ENCODE measurements at regions not wholly inside any gene's neighbourhood (a gene's known extent, or its start where the extent isn't known, plus 50 kb on each side); places are given as distances from the start of the nearest gene placed in this dataset.

GRCh38 chr6:45808917-45809316 lies 206.7 kb downstream of the CLIC5 start:
- H3K27me3 ChIP-seq (ENCODE audit: control insufficient read depth, insufficient read depth, low read length) = no peaks in the 10 kb centered on the region

GRCh38 chr6:45808042-45808645 lies 207.5 kb downstream of the CLIC5 start:
- ATAC-seq (no peak), DNase-seq (no peak)
- Mint-ChIP-seq H3K36me3 (no peaks in the 10 kb centered on the region), H3K4me1 (peaks cover 0 to 5% of the 10 kb centered on the region in 2 donors), H3K9me3 (no peaks in the 10 kb centered on the region), H3K27me3 (ENCODE audit: low read depth in 2 of 2) (peaks cover 7 to 38% of the 10 kb centered on the region in 2 donors), H3K27ac (no peak overlapping the region), H3K4me3 (no peak overlapping the region)
- no peaks in the 10 kb centered on the region for H3K9me3 ChIP-seq (ENCODE audit: control insufficient read depth, insufficient read depth, low read length)
- H3K4me1 ChIP-seq (ENCODE audit: control insufficient read depth, insufficient read depth, low read length) = no peaks in the 10 kb centered on the region
- 89% methylated on average over 7 of the region's 7 CpGs for WGBS (ENCODE audit: insufficient coverage)
- intact Hi-C loops (cut with micrococcal nuclease) = no loop called here
- no peak overlapping the region for H3K27ac ChIP-seq (ENCODE audit: low read length)
- no peaks in the 10 kb centered on the region for H3K27me3 ChIP-seq (ENCODE audit: control insufficient read depth, insufficient read depth, low read length)
- no peak overlapping the region for H3K4me3 ChIP-seq (ENCODE audit: low read length)
- TF ChIP-seq CTCF (IDR thresholded peaks at IDR 0.05) = no peak
- no peaks in the 10 kb centered on the region for H3K36me3 ChIP-seq (ENCODE audit: control insufficient read depth, insufficient read depth, low read length)

More at GRCh38 chr6:45808917-45809316, 206.7 kb downstream of the CLIC5 start:
- H3K4me1 ChIP-seq (ENCODE audit: control insufficient read depth, insufficient read depth, low read length) = no peaks in the 10 kb centered on the region
- no peak overlapping the region for H3K27ac ChIP-seq (ENCODE audit: low read length)
- H3K4me3 ChIP-seq (ENCODE audit: low read length) = no peak overlapping the region
- H3K36me3 ChIP-seq (ENCODE audit: control insufficient read depth, insufficient read depth, low read length) = no peaks in the 10 kb centered on the region
- WGBS (ENCODE audit: insufficient coverage) = 0% methylated on average over 1 of the region's 1 CpG
- Mint-ChIP-seq H3K27ac (no peak overlapping the region), H3K27me3 (ENCODE audit: low read depth in 2 of 2) (peaks cover 14 to 44% of the 10 kb centered on the region in 2 donors), H3K9me3 (no peaks in the 10 kb centered on the region), H3K36me3 (no peaks in the 10 kb centered on the region), H3K4me1 (peaks cover 0 to 5% of the 10 kb centered on the region in 2 donors), H3K4me3 (no peak overlapping the region)
- DNase-seq = no peak
- TF ChIP-seq CTCF (IDR thresholded peaks at IDR 0.05) = no peak
- peak in 1 of 3 donors; percentile 56 for ATAC-seq
- intact Hi-C loops (cut with micrococcal nuclease) = no loop called here
- H3K9me3 ChIP-seq (ENCODE audit: control insufficient read depth, insufficient read depth, low read length) = no peaks in the 10 kb centered on the region

- ATAC-seq = no peak
- no peak for DNase-seq
- peaks cover 3 to 31% of the 10 kb centered on the region in 2 donors for H3K27me3 Mint-ChIP-seq (ENCODE audit: low read depth in 2 of 2)
- H3K4me1 Mint-ChIP-seq = peaks cover 0 to 5% of the 10 kb centered on the region in 2 donors
- H3K27ac Mint-ChIP-seq = no peak overlapping the region
- H3K9me3 Mint-ChIP-seq = no peaks in the 10 kb centered on the region
- Histone ChIP-seq H3K27me3 (ENCODE audit: control insufficient read depth, insufficient read depth, low read length) (no peaks in the 10 kb centered on the region), H3K36me3 (ENCODE audit: control insufficient read depth, insufficient read depth, low read length) (no peaks in the 10 kb centered on the region), H3K4me3 (ENCODE audit: low read length) (no peak overlapping the region), H3K9me3 (ENCODE audit: control insufficient read depth, insufficient read depth, low read length) (no peaks in the 10 kb centered on the region), H3K4me1 (ENCODE audit: control insufficient read depth, insufficient read depth, low read length) (no peaks in the 10 kb centered on the region), H3K27ac (ENCODE audit: low read length) (no peak overlapping the region)
- no peak overlapping the region for H3K4me3 Mint-ChIP-seq
- intact Hi-C loops (cut with micrococcal nuclease) = no loop called here
- H3K36me3 Mint-ChIP-seq = no peaks in the 10 kb centered on the region
- TF ChIP-seq CTCF (IDR thresholded peaks at IDR 0.05) = no peak
- WGBS (ENCODE audit: insufficient coverage) = 73% methylated on average over 3 of the region's 4 CpGs
Observed at GRCh38 chr6:45807311-45808041, 208.2 kb downstream of the CLIC5 start.

All from natural killer cell (primary cell).